WTC11 (cell line): ENCODE measurements at regions not wholly inside any gene's neighbourhood (a gene's known extent, or its start where the extent isn't known, plus 50 kb on each side); places are given as distances from the start of the nearest gene placed in this dataset.

Experiments used
- ATAC-seq: fragments of 200-7000 bp; cut with Tn5 transposase; 2 replicates; pipeline ENCODE4 v1.10.0; 2021; ENCODE audit warnings: mild to moderate bottlenecking, moderate library complexity
- CTCF ChIA-PET: fragments of 300-600 bp; sonication (Branson Sonifier 250); formaldehyde crosslinking; loops from one replicate; lab custom pipeline; 2021; ENCODE audit warnings: antibody characterized with exemption; lab: Charles Lee
- POLR2A ChIA-PET: fragments of 350-600 bp; sonication (Branson Sonifier 250); formaldehyde crosslinking; loops from one replicate; lab custom pipeline; 2021; ENCODE audit warnings: antibody characterized with exemption; lab: Charles Lee
- DNase-seq: peaks from one replicate; pipeline ENCODE4 v3.0.0; 2021; ENCODE audit warnings: low spot score
- H3K27ac Mint-ChIP-seq: 2 replicates; pipeline ENCODE4 v1.8.0; 2021; ENCODE audit warnings: mixed read lengths
- H3K27me3 Mint-ChIP-seq: 2 replicates; pipeline ENCODE4 v1.8.0; 2021; ENCODE audit warnings: low read depth, mild to moderate bottlenecking, moderate library complexity, mixed read lengths
- H3K36me3 Mint-ChIP-seq: 2 replicates; pipeline ENCODE4 v1.8.0; 2021; ENCODE audit warnings: mixed read lengths
- H3K4me1 Mint-ChIP-seq: 2 replicates; pipeline ENCODE4 v1.8.0; 2022; ENCODE audit warnings: mixed read lengths
- H3K4me3 Mint-ChIP-seq: 2 replicates; pipeline ENCODE4 v1.8.0; 2021; ENCODE audit warnings: mild to moderate bottlenecking, moderate library complexity, mixed read lengths
- H3K9me3 Mint-ChIP-seq: 2 replicates; pipeline ENCODE4 v1.8.0; 2021; ENCODE audit warnings: mixed read lengths
- CBFB ChIP-seq: sonication (generic); formaldehyde crosslinking; IDR thresholded peaks from 2 replicates; pipeline ENCODE4 v1.8.1; 2022; ENCODE audit warnings: mild to moderate bottlenecking, low read depth, missing genetic modification reagents
- E2F1 ChIP-seq: sonication (generic); formaldehyde crosslinking; IDR thresholded peaks from 2 replicates; pipeline ENCODE4 v1.8.0; 2022; ENCODE audit warnings: mild to moderate bottlenecking, missing genetic modification reagents
- ESRRA ChIP-seq: sonication (generic); formaldehyde crosslinking; IDR thresholded peaks from 2 replicates; pipeline ENCODE4 v1.8.1; 2022; ENCODE audit warnings: mild to moderate bottlenecking, missing genetic modification reagents, borderline replicate concordance
- FOXP1 ChIP-seq: sonication (generic); formaldehyde crosslinking; IDR thresholded peaks from 2 replicates; pipeline ENCODE4 v1.8.0; 2022; ENCODE audit warnings: missing genetic modification reagents, mild to moderate bottlenecking, moderate library complexity, borderline replicate concordance
- NFYB ChIP-seq: sonication (generic); formaldehyde crosslinking; conservative IDR thresholded peaks from 2 replicates; pipeline ENCODE4 v1.8.0; 2022; ENCODE audit warnings: low read depth, missing genetic modification reagents
- NR2C2 ChIP-seq: sonication (generic); formaldehyde crosslinking; IDR thresholded peaks from 2 replicates; pipeline ENCODE4 v1.8.0; 2022; ENCODE audit warnings: mild to moderate bottlenecking, missing genetic modification reagents
- TCF7 ChIP-seq: sonication (generic); formaldehyde crosslinking; IDR thresholded peaks from 2 replicates; pipeline ENCODE4 v1.8.0; 2022; ENCODE audit warnings: mild to moderate bottlenecking, low read depth, missing genetic modification reagents, moderate library complexity
- TEAD4 ChIP-seq: sonication (generic); formaldehyde crosslinking; IDR thresholded peaks from 2 replicates; pipeline ENCODE4 v1.8.0; 2022; ENCODE audit warnings: mild to moderate bottlenecking, missing genetic modification reagents
- ZMAT4 ChIP-seq: fragments of 250-450 bp; sonication (Bioruptor Pico); IDR thresholded peaks from 2 replicates; pipeline ENCODE4 v1.9.0; 2021; ENCODE audit warnings: mild to moderate bottlenecking
- ZNF232 ChIP-seq: sonication (generic); formaldehyde crosslinking; IDR thresholded peaks from 2 replicates; pipeline ENCODE4 v1.8.0; 2022; ENCODE audit warnings: mild to moderate bottlenecking, missing genetic modification reagents
- ZNF532 ChIP-seq: fragments of 250-450 bp; sonication (Bioruptor Pico); IDR thresholded peaks from 2 replicates; pipeline ENCODE4 v1.9.0; 2021; ENCODE audit warnings: mild to moderate bottlenecking, borderline replicate concordance
- TF ChIP-seq, protein P1 (sequence below): sonication (generic); formaldehyde crosslinking; IDR thresholded peaks from 2 replicates; pipeline ENCODE4 v1.8.1; 2022; ENCODE audit warnings: missing genetic modification reagents, borderline replicate concordance
- TF ChIP-seq, protein P2 (sequence below): sonication (generic); formaldehyde crosslinking; IDR thresholded peaks from 2 replicates; pipeline ENCODE4 v1.8.1; 2023; ENCODE audit warnings: mild to moderate bottlenecking, moderate library complexity, missing genetic modification reagents
- TF ChIP-seq, protein P3 (sequence below): fragments of 200-600 bp; IDR thresholded peaks from 2 replicates; pipeline ENCODE4 v1.8.0; 2022; ENCODE audit warnings: antibody characterized with exemption
- TF ChIP-seq, protein P4 (sequence below): sonication (generic); formaldehyde crosslinking; IDR thresholded peaks from 2 replicates; pipeline ENCODE4 v1.8.0; 2022; ENCODE audit warnings: mild to moderate bottlenecking, missing genetic modification reagents

GRCh38 chr14:28373721-28374120 lies 392.9 kb upstream of the FOXG1 start (continued):
- TF ChIP-seq ZNF532 (CRISPR knock-in tag) (no peak), NFYB (CRISPR knock-in tag) (no peak), ESRRA (CRISPR knock-in tag) (no peak), CBFB (no peak)
- TF ChIP-seq, protein P1, sequence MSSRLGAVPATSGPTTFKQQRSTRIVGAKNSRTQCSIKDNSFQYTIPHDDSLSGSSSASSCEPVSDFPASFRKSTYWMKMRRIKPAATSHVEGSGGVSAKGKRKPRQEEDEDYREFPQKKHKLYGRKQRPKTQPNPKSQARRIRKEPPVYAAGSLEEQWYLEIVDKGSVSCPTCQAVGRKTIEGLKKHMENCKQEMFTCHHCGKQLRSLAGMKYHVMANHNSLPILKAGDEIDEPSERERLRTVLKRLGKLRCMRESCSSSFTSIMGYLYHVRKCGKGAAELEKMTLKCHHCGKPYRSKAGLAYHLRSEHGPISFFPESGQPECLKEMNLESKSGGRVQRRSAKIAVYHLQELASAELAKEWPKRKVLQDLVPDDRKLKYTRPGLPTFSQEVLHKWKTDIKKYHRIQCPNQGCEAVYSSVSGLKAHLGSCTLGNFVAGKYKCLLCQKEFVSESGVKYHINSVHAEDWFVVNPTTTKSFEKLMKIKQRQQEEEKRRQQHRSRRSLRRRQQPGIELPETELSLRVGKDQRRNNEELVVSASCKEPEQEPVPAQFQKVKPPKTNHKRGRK (CRISPR knock-in tag): no peak
- TF ChIP-seq, protein P2, sequence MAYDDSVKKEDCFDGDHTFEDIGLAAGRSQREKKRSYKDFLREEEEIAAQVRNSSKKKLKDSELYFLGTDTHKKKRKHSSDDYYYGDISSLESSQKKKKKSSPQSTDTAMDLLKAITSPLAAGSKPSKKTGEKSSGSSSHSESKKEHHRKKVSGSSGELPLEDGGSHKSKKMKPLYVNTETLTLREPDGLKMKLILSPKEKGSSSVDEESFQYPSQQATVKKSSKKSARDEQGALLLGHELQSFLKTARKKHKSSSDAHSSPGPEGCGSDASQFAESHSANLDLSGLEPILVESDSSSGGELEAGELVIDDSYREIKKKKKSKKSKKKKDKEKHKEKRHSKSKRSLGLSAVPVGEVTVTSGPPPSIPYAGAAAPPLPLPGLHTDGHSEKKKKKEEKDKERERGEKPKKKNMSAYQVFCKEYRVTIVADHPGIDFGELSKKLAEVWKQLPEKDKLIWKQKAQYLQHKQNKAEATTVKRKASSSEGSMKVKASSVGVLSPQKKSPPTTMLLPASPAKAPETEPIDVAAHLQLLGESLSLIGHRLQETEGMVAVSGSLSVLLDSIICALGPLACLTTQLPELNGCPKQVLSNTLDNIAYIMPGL: no peak
- TF ChIP-seq, all 79 proteins: peak for 0

GRCh38 chr14:28375295-28375694 lies 391.3 kb upstream of the FOXG1 start:
- no peaks in the 10 kb centered on the region for H3K9me3 Mint-ChIP-seq
- H3K4me3 Mint-ChIP-seq: no peak overlapping the region
- no peak overlapping the region for H3K27ac Mint-ChIP-seq
- POLR2A ChIA-PET: no interaction called here
- ATAC-seq: peak; percentile 83
- H3K4me1 Mint-ChIP-seq: no peaks in the 10 kb centered on the region
- peak; percentile 51 for DNase-seq
- TF ChIP-seq CBFB: no peak
- TF ChIP-seq, protein P3, sequence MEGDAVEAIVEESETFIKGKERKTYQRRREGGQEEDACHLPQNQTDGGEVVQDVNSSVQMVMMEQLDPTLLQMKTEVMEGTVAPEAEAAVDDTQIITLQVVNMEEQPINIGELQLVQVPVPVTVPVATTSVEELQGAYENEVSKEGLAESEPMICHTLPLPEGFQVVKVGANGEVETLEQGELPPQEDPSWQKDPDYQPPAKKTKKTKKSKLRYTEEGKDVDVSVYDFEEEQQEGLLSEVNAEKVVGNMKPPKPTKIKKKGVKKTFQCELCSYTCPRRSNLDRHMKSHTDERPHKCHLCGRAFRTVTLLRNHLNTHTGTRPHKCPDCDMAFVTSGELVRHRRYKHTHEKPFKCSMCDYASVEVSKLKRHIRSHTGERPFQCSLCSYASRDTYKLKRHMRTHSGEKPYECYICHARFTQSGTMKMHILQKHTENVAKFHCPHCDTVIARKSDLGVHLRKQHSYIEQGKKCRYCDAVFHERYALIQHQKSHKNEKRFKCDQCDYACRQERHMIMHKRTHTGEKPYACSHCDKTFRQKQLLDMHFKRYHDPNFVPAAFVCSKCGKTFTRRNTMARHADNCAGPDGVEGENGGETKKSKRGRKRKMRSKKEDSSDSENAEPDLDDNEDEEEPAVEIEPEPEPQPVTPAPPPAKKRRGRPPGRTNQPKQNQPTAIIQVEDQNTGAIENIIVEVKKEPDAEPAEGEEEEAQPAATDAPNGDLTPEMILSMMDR: peak; percentile 47
- TF ChIP-seq, all 79 proteins: peak for 1
- Mint-ChIP-seq H3K36me3 (no peaks in the 10 kb centered on the region), H3K27me3 (no peaks in the 10 kb centered on the region)
- CTCF ChIA-PET: interaction anchor here (1.6 kb wide), 1 partner anchor 9 kb away, joined by 8 read pairs; no protein-coding TSS in a partner anchor

DNA sequence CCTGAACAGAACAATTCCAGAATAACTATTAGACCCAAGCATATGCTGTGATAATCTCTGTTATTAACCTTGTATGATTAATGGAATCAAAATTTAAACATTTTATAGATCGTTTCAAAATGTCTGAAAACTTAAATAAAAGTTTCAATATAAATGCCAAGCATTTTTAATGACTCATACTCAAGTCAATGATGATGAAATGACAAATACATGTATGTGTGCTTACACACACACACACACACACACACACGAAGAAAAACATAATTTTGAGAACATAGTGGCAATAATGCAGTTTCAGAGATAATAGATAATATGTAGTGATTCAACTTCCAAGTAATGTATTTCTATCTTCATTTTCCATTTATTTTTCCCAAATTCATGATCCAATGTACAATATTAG lies 384.9 kb upstream of the FOXG1 start:
- ChIA-PET CTCF (no interaction called here), POLR2A (no interaction called here)
- no peak for ATAC-seq
- no peak for DNase-seq
- Mint-ChIP-seq H3K27me3 (peaks cover 10% of the 10 kb centered on the region), H3K36me3 (no peaks in the 10 kb centered on the region)
- TF ChIP-seq NR2C2 (CRISPR knock-in tag): no peak
- TF ChIP-seq, all 79 proteins: peak for 0
- Mint-ChIP-seq H3K27ac (no peak overlapping the region), H3K4me1 (peaks cover 4% of the 10 kb centered on the region; the same call in 1 of the 2 replicates), H3K9me3 (no peaks in the 10 kb centered on the region), H3K4me3 (no peak overlapping the region)

- POLR2A ChIA-PET: no interaction called here
- TF ChIP-seq ZNF232 (CRISPR knock-in tag): no peak
- no peak for TF ChIP-seq TCF7
- no peak for TF ChIP-seq ZMAT4
- TF ChIP-seq E2F1 (CRISPR knock-in tag): no peak
- TF ChIP-seq TEAD4: no peak
- TF ChIP-seq, protein P4, sequence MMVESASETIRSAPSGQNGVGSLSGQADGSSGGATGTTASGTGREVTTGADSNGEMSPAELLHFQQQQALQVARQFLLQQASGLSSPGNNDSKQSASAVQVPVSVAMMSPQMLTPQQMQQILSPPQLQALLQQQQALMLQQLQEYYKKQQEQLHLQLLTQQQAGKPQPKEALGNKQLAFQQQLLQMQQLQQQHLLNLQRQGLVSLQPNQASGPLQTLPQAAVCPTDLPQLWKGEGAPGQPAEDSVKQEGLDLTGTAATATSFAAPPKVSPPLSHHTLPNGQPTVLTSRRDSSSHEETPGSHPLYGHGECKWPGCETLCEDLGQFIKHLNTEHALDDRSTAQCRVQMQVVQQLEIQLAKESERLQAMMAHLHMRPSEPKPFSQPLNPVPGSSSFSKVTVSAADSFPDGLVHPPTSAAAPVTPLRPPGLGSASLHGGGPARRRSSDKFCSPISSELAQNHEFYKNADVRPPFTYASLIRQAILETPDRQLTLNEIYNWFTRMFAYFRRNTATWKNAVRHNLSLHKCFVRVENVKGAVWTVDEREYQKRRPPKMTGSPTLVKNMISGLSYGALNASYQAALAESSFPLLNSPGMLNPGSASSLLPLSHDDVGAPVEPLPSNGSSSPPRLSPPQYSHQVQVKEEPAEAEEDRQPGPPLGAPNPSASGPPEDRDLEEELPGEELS (CRISPR knock-in tag): no peak
- no peak for TF ChIP-seq FOXP1
These were observed 384.0 kb upstream of the FOXG1 start for GRCh38 chr14:28382444-28383190.

More at GRCh38 chr14:28382444-28383190, 384.0 kb upstream of the FOXG1 start:
- CTCF ChIA-PET: no interaction called here
- DNase-seq: no peak
- Mint-ChIP-seq H3K9me3 (no peaks in the 10 kb centered on the region), H3K27ac (no peak overlapping the region), H3K4me1 (peaks cover 4% of the 10 kb centered on the region; the same call in 1 of the 2 replicates), H3K27me3 (peaks cover 20% of the 10 kb centered on the region), H3K4me3 (no peak overlapping the region), H3K36me3 (no peaks in the 10 kb centered on the region)
- ATAC-seq: no peak
